B cell (primary cell): ENCODE measurements at regions not wholly inside any gene's neighbourhood (a gene's known extent, or its start where the extent isn't known, plus 50 kb on each side); places are given as distances from the start of the nearest gene placed in this dataset.

Experiments used
- ATAC-seq: fragments of 200-7000 bp; cut with Tn5 transposase; one replicate; pipeline ENCODE4 v1.10.0; 2021; ENCODE audit warnings: low read depth, mild to moderate bottlenecking, moderate number of reproducible peaks, moderate library complexity
- CTCF ChIA-PET: fragments of 350-600 bp; sonication (Branson Sonifier 250); formaldehyde crosslinking; loops from one replicate; lab custom pipeline; 2021; ENCODE audit warnings: antibody characterized with exemption, inconsistent platforms; lab: Charles Lee
- POLR2A ChIA-PET: fragments of 350-600 bp; sonication (Branson Sonifier 250); formaldehyde crosslinking; loops from one replicate; lab custom pipeline; 2021; ENCODE audit warnings: antibody characterized with exemption; lab: Charles Lee
- DNase-seq: peaks from one replicate; pipeline ENCODE4 v3.0.0; 2013
- H2AFZ ChIP-seq: 2 replicates; pipeline ENCODE4 v1.6.1; 2012; ENCODE audit warnings: mild to moderate bottlenecking, low read depth, low read length; ENCODE audit not compliant: insufficient read depth, poor library complexity, severe bottlenecking
- H3K27ac ChIP-seq, 2 donors: 1 replicate in 1 of 2; 2 replicates in 1 of 2; pipeline ENCODE4 v1.5.1; 2012 to 2013; ENCODE audit warnings: low read length in 2 of 2, mild to moderate bottlenecking in 2 of 2, moderate library complexity in 1 of 2
- H3K27me3 ChIP-seq, 4 experiments: fragments of 200-600 bp in 1 of 4; sonication (generic) in 1 of 4; replicated peaks in 1 of 4; 1 replicate in 2 of 4; 2 replicates in 2 of 4; pipeline versions ENCODE4 v1.6.1 to v1.7.0; 2013 to 2016; ENCODE audit warnings: low read length in 3 of 4, mild to moderate bottlenecking in 2 of 4, mixed read lengths in 1 of 4, moderate library complexity in 1 of 4; ENCODE audit not compliant: insufficient read depth in 4 of 4, control insufficient read depth in 3 of 4; ENCODE audit errors: control extremely low read depth in 1 of 4
- H3K36me3 ChIP-seq, 2 experiments: replicated peaks in 1 of 2; 1 replicate in 1 of 2; 2 replicates in 1 of 2; pipeline versions ENCODE4 v1.6.1 to v1.7.1; 2013; ENCODE audit warnings: low read length in 1 of 2; ENCODE audit not compliant: insufficient read depth in 2 of 2, control insufficient read depth in 1 of 2; ENCODE audit errors: control extremely low read depth in 1 of 2, extremely low read depth in 1 of 2
- H3K4me1 ChIP-seq, 2 donors: fragments of 200-600 bp in 1 of 2; sonication (generic) in 1 of 2; 1 replicate in 1 of 2; 2 replicates in 1 of 2; pipeline versions ENCODE4 v1.5.1 to v1.6.1; 2013 to 2017; ENCODE audit warnings: low read length in 2 of 2; ENCODE audit not compliant: control insufficient read depth in 2 of 2, insufficient read depth in 2 of 2
- H3K4me2 ChIP-seq: replicated peaks from 2 replicates; pipeline ENCODE3; 2012; ENCODE audit warnings: mild to moderate bottlenecking, low read depth, low read length; ENCODE audit not compliant: poor library complexity, severe bottlenecking
- H3K4me3 ChIP-seq, 5 experiments: fragments of 200-600 bp in 1 of 5; sonication (generic) in 1 of 5; 1 replicate in 3 of 5; 2 replicates in 2 of 5; pipeline versions ENCODE4 v1.5.1 to v1.7.0; 2011 to 2016; ENCODE audit warnings: low read length in 4 of 5, mild to moderate bottlenecking in 4 of 5, low read depth in 2 of 5, control low read depth in 1 of 5, moderate library complexity in 1 of 5; ENCODE audit not compliant: insufficient read depth in 1 of 5; ENCODE audit errors: control extremely low read depth in 1 of 5, extremely low read depth in 1 of 5
- H3K79me2 ChIP-seq: fragments of 200-600 bp; sonication (generic); one replicate; pipeline ENCODE4 v1.6.0; 2016; ENCODE audit warnings: low read length; ENCODE audit not compliant: control insufficient read depth, insufficient read depth
- H3K9ac ChIP-seq: fragments of 200-600 bp; sonication (generic); 2 replicates; pipeline ENCODE4 v1.6.1; 2017; ENCODE audit warnings: mild to moderate bottlenecking, low read length, moderate library complexity
- H3K9me3 ChIP-seq, 3 donors: one replicate each; pipeline versions ENCODE4 v1.6.1 to v1.7.1; 2013; ENCODE audit warnings: low read length in 2 of 3; ENCODE audit not compliant: control insufficient read depth in 2 of 3, insufficient read depth in 1 of 3; ENCODE audit errors: control extremely low read depth in 1 of 3
- H4K20me1 ChIP-seq: 2 replicates; pipeline ENCODE4 v1.6.0; 2012; ENCODE audit warnings: mild to moderate bottlenecking, low read length; ENCODE audit not compliant: insufficient read depth, control insufficient read depth, poor library complexity, severe bottlenecking
- H3K27ac Mint-ChIP-seq: one replicate; pipeline ENCODE4 v1.8.0; 2021; ENCODE audit warnings: mixed read lengths
- H3K27me3 Mint-ChIP-seq: one replicate; pipeline ENCODE4 v1.8.0; 2021; ENCODE audit warnings: mixed read lengths
- H3K4me1 Mint-ChIP-seq: one replicate; pipeline ENCODE4 v1.8.0; 2021; ENCODE audit warnings: mixed read lengths
- H3K4me3 Mint-ChIP-seq: one replicate; pipeline ENCODE4 v1.8.0; 2021; ENCODE audit warnings: mixed read lengths
- H3K9me3 Mint-ChIP-seq: one replicate; pipeline ENCODE4 v1.8.0; 2022; ENCODE audit warnings: mixed read lengths; ENCODE audit not compliant: insufficient read depth
- CTCF ChIP-seq: fragments of 200-600 bp; IDR thresholded peaks from one replicate; pipeline ENCODE4 v1.8.0; 2022; ENCODE audit warnings: antibody characterized with exemption, mild to moderate bottlenecking
- EZH2 ChIP-seq: IDR thresholded peaks from 2 replicates; pipeline ENCODE4 v1.6.1; 2012; ENCODE audit warnings: borderline replicate concordance, low read depth, mild to moderate bottlenecking, moderate library complexity, low read length; ENCODE audit not compliant: insufficient read depth, poor library complexity, severe bottlenecking
- whole genome bisulfite sequencing: methylation state at CpG from one replicate; pipeline ENCODE4 v1.1.5; 2013; ENCODE audit warnings: missing lambda C conversion rate; ENCODE audit not compliant: insufficient coverage; 5-methylcytosine and 5-hydroxymethylcytosine counted together
- intact Hi-C: fragments of 100-400 bp; cut with micrococcal nuclease; formaldehyde crosslinking; loops from one replicate; pipeline ENCODE4 v1.10.0; 2022

GRCh38 chr4:178395798-178396197 is 953.6 kb upstream of the AGA start:
- H3K9ac ChIP-seq = no peak overlapping the region
- intact Hi-C loops = no loop called here
- ATAC-seq = no peak
- H3K9me3 ChIP-seq = peaks cover 0 to 3% (median 0%) of the 10 kb centered on the region in 3 donors
- Mint-ChIP-seq H3K27ac (no peak overlapping the region), H3K9me3 (peaks cover 2% of the 10 kb centered on the region), H3K27me3 (no peaks in the 10 kb centered on the region), H3K4me3 (no peak overlapping the region), H3K4me1 (no peaks in the 10 kb centered on the region)
- DNase-seq = no peak
- no peaks in the 10 kb centered on the region for H3K36me3 ChIP-seq
- H3K4me2 ChIP-seq = no peak overlapping the region
- H3K4me3 ChIP-seq = no peak overlapping the region
- no peaks in the 10 kb centered on the region for H3K79me2 ChIP-seq
- ChIA-PET CTCF (no interaction called here), POLR2A (no interaction called here)
- no peaks in the 10 kb centered on the region for H3K4me1 ChIP-seq
- no peak for TF ChIP-seq EZH2
- TF ChIP-seq CTCF = no peak
- WGBS = no CpG with 5 or more reads among the region's 1 CpG
- no peaks in the 10 kb centered on the region for H3K27me3 ChIP-seq
- H3K27ac ChIP-seq = no peak overlapping the region
- no peaks in the 10 kb centered on the region for H4K20me1 ChIP-seq
- H2AFZ ChIP-seq = no peak overlapping the region

- TF ChIP-seq EZH2 = no peak
- TF ChIP-seq CTCF = no peak
- intact Hi-C loops = no loop called here
- H3K9ac ChIP-seq = no peak overlapping the region
- H3K36me3 ChIP-seq = no peaks in the 10 kb centered on the region
- no peak overlapping the region for H2AFZ ChIP-seq
- POLR2A ChIA-PET = no interaction called here
- no peak overlapping the region for H3K27ac ChIP-seq
- H4K20me1 ChIP-seq = no peaks in the 10 kb centered on the region
- H3K9me3 ChIP-seq = peaks cover 0 to 24% (median 0%) of the 10 kb centered on the region in 3 donors
- no peak overlapping the region for H3K27ac Mint-ChIP-seq
- CTCF ChIA-PET = no interaction called here
- no peaks in the 10 kb centered on the region for H3K9me3 Mint-ChIP-seq
- no peak overlapping the region for H3K4me3 Mint-ChIP-seq
- whole genome bisulfite sequencing = no CpG with 5 or more reads among the region's 1 CpG
- no peak overlapping the region for H3K4me2 ChIP-seq
- no peaks in the 10 kb centered on the region for H3K4me1 ChIP-seq
- H3K27me3 ChIP-seq = no peaks in the 10 kb centered on the region
- no peak for DNase-seq
- no peaks in the 10 kb centered on the region for H3K4me1 Mint-ChIP-seq
- H3K4me3 ChIP-seq = no peak overlapping the region
- no peaks in the 10 kb centered on the region for H3K79me2 ChIP-seq
- ATAC-seq = no peak
- no peaks in the 10 kb centered on the region for H3K27me3 Mint-ChIP-seq
Measured at GRCh38 chr4:178412455-178412854, 970.2 kb upstream of the AGA start.
